HG03135 (cell line): ENCODE measurements at regions not wholly inside any gene's neighbourhood (a gene's known extent, or its start where the extent isn't known, plus 50 kb on each side); places are given as distances from the start of the nearest gene placed in this dataset.

ENCODE experiments used
- ATAC-seq: cut with Tn5 transposase; IDR thresholded peaks from one replicate; pipeline ENCODE4 v1.9.1; 2021; ENCODE audit warnings: mild to moderate bottlenecking, moderate library complexity; ENCODE audit not compliant: unreplicated experiment

- ATAC-seq: no peak
These were observed 217.0 kb downstream of the OSR1 start for GRCh38 chr2:19141234-19142004.

- ATAC-seq: no peak
These were observed 217.8 kb downstream of the OSR1 start for GRCh38 chr2:19140463-19141208.

GRCh38 chr2:19139386-19139785 is 219.0 kb downstream of the OSR1 start:
- no peak for ATAC-seq

GRCh38 chr2:19138264-19138825 is 220.1 kb downstream of the OSR1 start:
- no peak for ATAC-seq

- no peak for ATAC-seq
These were observed 221.0 kb downstream of the OSR1 start for GRCh38 chr2:19137433-19137832.

GRCh38 chr2:19132967-19133366 is 225.5 kb downstream of the OSR1 start:
- no peak for ATAC-seq

GRCh38 chr2:19131871-19132270 is 226.6 kb downstream of the OSR1 start:
- no peak for ATAC-seq

GRCh38 chr2:19128148-19128547 is 230.3 kb downstream of the OSR1 start:
- no peak for ATAC-seq

GRCh38 chr2:19127616-19128015 is 230.8 kb downstream of the OSR1 start:
- ATAC-seq: no peak

GRCh38 chr2:19125901-19126680 is 232.3 kb downstream of the OSR1 start:
- no peak for ATAC-seq

- ATAC-seq: no peak
These were observed 234.3 kb downstream of the OSR1 start for GRCh38 chr2:19124135-19124534.

GRCh38 chr2:19123556-19123955 is 234.9 kb downstream of the OSR1 start:
- no peak for ATAC-seq

- no peak for ATAC-seq
These were observed 236.2 kb downstream of the OSR1 start for GRCh38 chr2:19122220-19122619.

- no peak for ATAC-seq
These were observed 237.3 kb downstream of the OSR1 start for GRCh38 chr2:19120941-19121750.

GRCh38 chr2:19120181-19120580 is 238.2 kb downstream of the OSR1 start:
- no peak for ATAC-seq

GRCh38 chr2:19119326-19120001 is 239.0 kb downstream of the OSR1 start:
- ATAC-seq: no peak

GRCh38 chr2:19116918-19117317 is 241.5 kb downstream of the OSR1 start:
- ATAC-seq: no peak

GRCh38 chr2:19114754-19115231 is 243.6 kb downstream of the OSR1 start:
- ATAC-seq: no peak

GRCh38 chr2:19114126-19114525 is 244.3 kb downstream of the OSR1 start:
- ATAC-seq: no peak

- ATAC-seq: no peak
These were observed 247.1 kb downstream of the OSR1 start for GRCh38 chr2:19111354-19111753.
